CD8-positive, alpha-beta memory T cell (primary cell): ENCODE measurements at regions not wholly inside any gene's neighbourhood (a gene's known extent, or its start where the extent isn't known, plus 50 kb on each side); places are given as distances from the start of the nearest gene placed in this dataset.

Source experiments
- CTCF ChIA-PET: fragments of 350-600 bp; sonication (Branson Sonifier 250); formaldehyde crosslinking; loops from one replicate; lab custom pipeline; 2021; ENCODE audit warnings: antibody characterized with exemption; lab: Charles Lee
- POLR2A ChIA-PET: fragments of 350-600 bp; sonication (Branson Sonifier 250); formaldehyde crosslinking; loops from one replicate; lab custom pipeline; 2021; ENCODE audit warnings: antibody characterized with exemption; lab: Charles Lee
- DNase-seq, 5 donors: peaks; one replicate each; pipeline versions ENCODE4 v3.0.0 to v3.0.0-alpha.2; 2020 to 2022; ENCODE audit warnings: mixed read lengths in 1 of 5
- H3K27ac ChIP-seq: one replicate; pipeline ENCODE4 v1.7.0; 2013; ENCODE audit warnings: low read depth, mild to moderate bottlenecking, low read length, moderate library complexity
- H3K27me3 ChIP-seq: 2 replicates; pipeline ENCODE4 v1.7.0; 2013; ENCODE audit warnings: low read length, mild to moderate bottlenecking; ENCODE audit not compliant: insufficient read depth, poor library complexity, severe bottlenecking
- H3K36me3 ChIP-seq: 2 replicates; pipeline ENCODE4 v1.7.0; 2013; ENCODE audit warnings: mild to moderate bottlenecking, low read length, moderate library complexity; ENCODE audit not compliant: insufficient read depth
- H3K4me1 ChIP-seq: 2 replicates; pipeline ENCODE4 v1.7.0; 2013; ENCODE audit warnings: mild to moderate bottlenecking, low read length, moderate library complexity; ENCODE audit not compliant: insufficient read depth
- H3K4me3 ChIP-seq: 2 replicates; pipeline ENCODE4 v1.7.0; 2013; ENCODE audit warnings: mild to moderate bottlenecking, low read length
- H3K9me3 ChIP-seq: 2 replicates; pipeline ENCODE4 v1.7.0; 2013; ENCODE audit warnings: mild to moderate bottlenecking, low read length
- H3K27ac Mint-ChIP-seq, 8 donors: one replicate each; pipeline ENCODE4 v1.8.0; 2020 to 2021; ENCODE audit warnings: mixed read lengths in 8 of 8, mild to moderate bottlenecking in 6 of 8, inconsistent platforms in 3 of 8, moderate library complexity in 3 of 8
- H3K27me3 Mint-ChIP-seq, 2 donors: one replicate each; pipeline ENCODE4 v1.8.0; 2020 to 2021; ENCODE audit warnings: mixed read lengths in 2 of 2, mild to moderate bottlenecking in 1 of 2, moderate library complexity in 1 of 2
- H3K36me3 Mint-ChIP-seq, 3 donors: one replicate each; pipeline ENCODE4 v1.8.0; 2020 to 2021; ENCODE audit warnings: mixed read lengths in 3 of 3, inconsistent platforms in 1 of 3, mild to moderate bottlenecking in 1 of 3
- H3K4me1 Mint-ChIP-seq, 3 donors: one replicate each; pipeline ENCODE4 v1.8.0; 2020 to 2021; ENCODE audit warnings: mixed read lengths in 3 of 3, inconsistent platforms in 1 of 3, mild to moderate bottlenecking in 1 of 3
- H3K4me3 Mint-ChIP-seq, 7 donors: one replicate each; pipeline ENCODE4 v1.8.0; 2020 to 2021; ENCODE audit warnings: mixed read lengths in 7 of 7, mild to moderate bottlenecking in 6 of 7, moderate library complexity in 4 of 7, inconsistent platforms in 2 of 7
- H3K9me3 Mint-ChIP-seq, 5 donors: one replicate each; pipeline ENCODE4 v1.8.0; 2020 to 2022; ENCODE audit warnings: mixed read lengths in 5 of 5, mild to moderate bottlenecking in 3 of 5, moderate library complexity in 2 of 5, inconsistent platforms in 1 of 5

- Mint-ChIP-seq H3K27ac (no peak overlapping the region), H3K4me3 (no peak overlapping the region), H3K4me1 (no peaks in the 10 kb centered on the region), H3K9me3 (peaks cover 8 to 19% (median 17%) of the 10 kb centered on the region in 5 donors), H3K27me3 (peaks cover 13 to 37% of the 10 kb centered on the region in 2 donors), H3K36me3 (peaks cover 0 to 18% (median 5%) of the 10 kb centered on the region in 3 donors)
- Histone ChIP-seq H3K4me1 (no peaks in the 10 kb centered on the region), H3K4me3 (no peak overlapping the region), H3K27ac (no peak overlapping the region), H3K36me3 (no peaks in the 10 kb centered on the region), H3K27me3 (no peaks in the 10 kb centered on the region), H3K9me3 (no peaks in the 10 kb centered on the region)
- POLR2A ChIA-PET: no interaction called here
- DNase-seq: no peak
- CTCF ChIA-PET: interaction anchor here (0.7 kb wide), 1 partner anchor 120 kb away, joined by 4 read pairs; no protein-coding TSS in a partner anchor
Observed at GRCh38 chr3:141669434-141669833, 68.7 kb upstream of the RNF7 start.

DNA sequence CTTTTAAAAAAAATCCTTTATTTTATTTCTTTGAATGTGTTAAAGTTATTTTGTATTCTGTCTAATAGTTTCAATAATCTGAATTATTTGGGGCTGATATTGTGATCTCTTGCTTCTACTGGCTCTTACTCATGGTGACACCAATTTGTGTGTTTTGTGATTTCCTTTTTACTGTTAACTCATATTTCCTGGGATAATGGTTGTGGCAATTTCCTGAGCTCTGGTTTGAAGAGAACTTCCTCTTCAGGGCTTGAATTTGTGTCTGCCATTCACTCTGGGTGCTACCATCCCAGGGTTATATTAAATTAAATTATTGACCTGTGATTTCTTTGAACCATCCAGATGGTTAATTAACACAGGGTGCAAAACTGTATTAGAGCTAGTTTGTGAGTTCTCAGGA is 60.4 kb upstream of the RNF7 start:
- peaks cover 5 to 10% of the 10 kb centered on the region in 2 donors for H3K27me3 Mint-ChIP-seq
- H3K36me3 Mint-ChIP-seq: peaks cover 0 to 5% (median 0%) of the 10 kb centered on the region in 3 donors
- H3K4me1 Mint-ChIP-seq: peaks cover 10 to 19% (median 14%) of the 10 kb centered on the region in 3 donors
- H3K36me3 ChIP-seq: no peaks in the 10 kb centered on the region
- ChIA-PET CTCF (no interaction called here), POLR2A (no interaction called here)
- H3K4me1 ChIP-seq: peaks cover 12% of the 10 kb centered on the region
- no peak overlapping the region for H3K27ac Mint-ChIP-seq
- H3K27ac ChIP-seq: no peak overlapping the region
- H3K9me3 ChIP-seq: no peaks in the 10 kb centered on the region
- H3K27me3 ChIP-seq: no peaks in the 10 kb centered on the region
- H3K4me3 ChIP-seq: no peak overlapping the region
- H3K4me3 Mint-ChIP-seq: no peak overlapping the region
- DNase-seq: no peak
- H3K9me3 Mint-ChIP-seq: peaks cover 0 to 10% (median 7%) of the 10 kb centered on the region in 5 donors

DNA sequence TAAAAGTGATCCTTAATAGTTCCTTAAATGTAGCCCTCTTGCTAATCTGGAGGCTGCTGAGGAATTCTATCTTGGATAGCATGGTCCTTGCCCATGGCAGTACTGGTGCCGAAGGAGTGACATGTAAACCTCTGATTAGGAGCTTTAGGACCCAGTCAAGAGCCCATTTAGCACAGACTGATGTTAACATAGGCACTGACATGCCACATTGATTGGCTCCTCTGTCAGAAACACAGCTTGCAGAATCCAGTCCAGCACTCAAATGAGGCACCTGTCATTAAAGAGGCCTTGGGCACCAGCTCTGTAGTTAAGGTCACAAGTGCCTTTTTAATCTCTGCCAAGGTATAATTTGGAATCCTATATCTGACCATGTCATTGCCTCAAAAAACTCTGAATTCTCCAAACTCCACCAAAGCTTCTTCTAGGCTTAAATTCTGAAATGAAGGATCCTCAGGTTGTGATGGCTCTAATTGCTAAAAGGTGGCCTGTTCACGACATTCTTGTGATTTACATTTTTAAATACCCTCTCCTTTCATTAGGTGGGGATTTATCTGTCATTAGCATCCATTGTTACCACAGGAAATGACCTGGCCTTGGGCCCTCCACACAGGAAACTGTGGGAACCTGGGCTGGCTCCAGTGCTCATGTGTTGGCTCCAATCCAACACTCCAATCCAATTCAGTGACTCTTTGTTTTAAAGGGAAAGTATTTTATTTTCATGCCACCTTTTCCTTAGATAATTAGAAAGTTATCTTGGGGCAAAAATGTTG is 57.3 kb upstream of the RNF7 start:
- CTCF ChIA-PET: no interaction called here

DNA sequence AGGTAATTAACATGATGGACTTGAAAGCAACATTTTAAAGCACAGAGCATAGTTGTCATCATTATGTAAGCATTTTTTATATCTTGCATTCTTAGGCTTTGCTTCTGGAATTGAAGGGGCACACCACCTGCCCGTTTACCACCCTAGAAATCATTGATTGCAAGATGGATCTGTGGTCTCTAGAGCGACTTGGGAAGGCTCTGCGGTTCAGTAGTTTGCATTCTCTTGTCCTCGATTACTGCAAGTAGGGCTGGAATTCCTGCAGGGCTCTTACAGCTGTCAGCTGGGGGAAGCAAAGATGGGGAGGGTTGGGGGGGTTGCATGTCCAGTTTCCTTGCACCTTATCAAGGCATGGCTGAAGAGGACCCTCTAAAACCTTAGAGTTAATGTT is 56.7 kb upstream of the RNF7 start:
- CTCF ChIA-PET: no interaction called here
- H3K9me3 Mint-ChIP-seq: no peaks in the 10 kb centered on the region
- no peak overlapping the region for H3K4me3 ChIP-seq
- no peaks in the 10 kb centered on the region for H3K36me3 Mint-ChIP-seq
- H3K4me1 Mint-ChIP-seq: peaks cover 16 to 26% (median 18%) of the 10 kb centered on the region in 3 donors
- H3K27me3 Mint-ChIP-seq: peaks cover 0 to 2% of the 10 kb centered on the region in 2 donors
- H3K4me1 ChIP-seq: peaks cover 17% of the 10 kb centered on the region
- DNase-seq: no peak
- no peak overlapping the region for H3K27ac ChIP-seq
- H3K36me3 ChIP-seq: no peaks in the 10 kb centered on the region
- H3K9me3 ChIP-seq: no peaks in the 10 kb centered on the region
- peak overlapping the region in 1 of 7 donors; percentile 2 for H3K4me3 Mint-ChIP-seq
- no peaks in the 10 kb centered on the region for H3K27me3 ChIP-seq
- H3K27ac Mint-ChIP-seq: peak overlapping the region in 3 of 8 donors; percentile 15 to 77 (median 39)
- POLR2A ChIA-PET: no interaction called here

More for the DNA sequence above, 57.3 kb upstream of the RNF7 start:
- Histone ChIP-seq H3K36me3 (no peaks in the 10 kb centered on the region), H3K9me3 (no peaks in the 10 kb centered on the region), H3K27me3 (no peaks in the 10 kb centered on the region), H3K27ac (no peak overlapping the region), H3K4me1 (peaks cover 12% of the 10 kb centered on the region), H3K4me3 (no peak overlapping the region)
- Mint-ChIP-seq H3K27ac (peak overlapping the region in 4 of 8 donors; percentile 15 to 83 (median 58)), H3K36me3 (no peaks in the 10 kb centered on the region), H3K4me3 (peak overlapping the region in 1 of 7 donors; percentile 2), H3K4me1 (peaks cover 10 to 20% (median 14%) of the 10 kb centered on the region in 3 donors), H3K9me3 (peaks cover 0 to 3% (median 0%) of the 10 kb centered on the region in 5 donors), H3K27me3 (peaks cover 0 to 2% of the 10 kb centered on the region in 2 donors)
- DNase-seq: no peak
- POLR2A ChIA-PET: no interaction called here

GRCh38 chr3:141682007-141682406 is 56.1 kb upstream of the RNF7 start:
- no peaks in the 10 kb centered on the region for H3K9me3 ChIP-seq
- H3K36me3 ChIP-seq: no peaks in the 10 kb centered on the region
- Mint-ChIP-seq H3K4me1 (peaks cover 22 to 32% (median 24%) of the 10 kb centered on the region in 3 donors), H3K9me3 (no peaks in the 10 kb centered on the region), H3K27me3 (peaks cover 0 to 2% of the 10 kb centered on the region in 2 donors), H3K4me3 (no peak overlapping the region), H3K36me3 (peaks cover 0 to 4% (median 3%) of the 10 kb centered on the region in 3 donors), H3K27ac (no peak overlapping the region)
- CTCF ChIA-PET: no interaction called here
- POLR2A ChIA-PET: no interaction called here
- H3K27ac ChIP-seq: no peak overlapping the region
- H3K4me1 ChIP-seq: peaks cover 21% of the 10 kb centered on the region
- H3K27me3 ChIP-seq: no peaks in the 10 kb centered on the region
- no peak overlapping the region for H3K4me3 ChIP-seq
- no peak for DNase-seq

GRCh38 chr3:141682921-141683320 is 55.2 kb upstream of the RNF7 start:
- Histone ChIP-seq H3K27ac (no peak overlapping the region), H3K4me1 (peaks cover 22% of the 10 kb centered on the region), H3K4me3 (no peak overlapping the region), H3K27me3 (no peaks in the 10 kb centered on the region), H3K9me3 (no peaks in the 10 kb centered on the region), H3K36me3 (no peaks in the 10 kb centered on the region)
- Mint-ChIP-seq H3K4me1 (peaks cover 25 to 34% (median 25%) of the 10 kb centered on the region in 3 donors), H3K27me3 (peaks cover 0 to 2% of the 10 kb centered on the region in 2 donors), H3K36me3 (peaks cover 0 to 4% (median 3%) of the 10 kb centered on the region in 3 donors), H3K4me3 (no peak overlapping the region), H3K9me3 (no peaks in the 10 kb centered on the region), H3K27ac (no peak overlapping the region)
- ChIA-PET CTCF (no interaction called here), POLR2A (no interaction called here)
- DNase-seq: no peak

DNA sequence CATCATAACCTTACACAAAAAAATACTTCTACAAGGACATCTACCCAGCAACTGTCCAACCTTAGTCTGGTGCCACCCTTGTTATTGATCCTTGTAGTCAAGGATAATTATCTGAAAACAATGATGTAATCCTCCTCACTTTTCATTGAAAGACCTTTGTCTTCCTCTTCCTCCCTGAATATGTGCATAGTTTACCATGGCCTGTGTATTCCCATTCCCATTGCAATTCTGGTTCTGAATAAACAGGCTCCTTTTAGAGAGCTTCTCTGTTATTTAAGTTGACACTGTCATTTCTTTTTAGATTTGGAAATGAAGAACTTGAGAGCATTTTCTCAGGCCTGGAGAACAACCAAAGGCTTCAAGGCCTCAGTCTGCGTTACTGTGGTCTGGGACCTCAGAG is 53.3 kb upstream of the RNF7 start:
- H3K9me3 ChIP-seq: no peaks in the 10 kb centered on the region
- H3K4me3 ChIP-seq: no peak overlapping the region
- peaks cover 22% of the 10 kb centered on the region for H3K4me1 ChIP-seq
- no peak overlapping the region for H3K27ac Mint-ChIP-seq
- ChIA-PET CTCF (no interaction called here), POLR2A (no interaction called here)
- no peak for DNase-seq
- H3K4me3 Mint-ChIP-seq: no peak overlapping the region
- no peaks in the 10 kb centered on the region for H3K9me3 Mint-ChIP-seq
- H3K4me1 Mint-ChIP-seq: peaks cover 24 to 34% (median 25%) of the 10 kb centered on the region in 3 donors
- no peak overlapping the region for H3K27ac ChIP-seq
- H3K36me3 Mint-ChIP-seq: peaks cover 0 to 4% (median 3%) of the 10 kb centered on the region in 3 donors
- H3K36me3 ChIP-seq: no peaks in the 10 kb centered on the region
- H3K27me3 ChIP-seq: no peaks in the 10 kb centered on the region
- H3K27me3 Mint-ChIP-seq: peaks cover 0 to 2% of the 10 kb centered on the region in 2 donors
